ENCODE measurements at regions not wholly inside any gene's neighbourhood (a gene's known extent, or its start where the extent isn't known, plus 50 kb on each side); places are given as distances from the start of the nearest gene placed in this dataset.

DNA sequence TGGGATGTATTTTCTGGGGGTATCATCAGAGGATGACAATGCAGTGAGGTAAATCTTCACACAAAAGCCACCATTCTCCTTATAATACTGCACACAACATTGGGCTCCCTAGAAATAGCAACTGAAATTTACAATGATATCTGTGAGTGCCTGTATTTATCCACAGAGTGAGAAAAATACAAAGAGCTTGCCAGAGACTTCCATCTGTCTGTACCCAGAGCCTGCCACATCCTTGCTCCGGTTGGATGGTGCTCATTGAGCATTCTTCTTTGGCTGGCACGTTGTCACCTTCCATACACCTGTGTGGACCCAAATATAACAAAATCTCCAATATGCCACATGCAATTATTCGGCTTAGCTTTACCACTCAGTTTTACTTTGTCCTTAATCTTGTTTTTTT, 189.5 kb upstream of the UFM1 start:
- Histone ChIP-seq H3K4me1 (ENCODE audit: insufficient read depth, low read length) (no peaks in the 10 kb centered on the region), H4K8ac (replicated peaks; ENCODE audit: insufficient read length, low read depth, low read length) (no peak overlapping the region), H3K18ac (ENCODE audit: insufficient read length, low read depth, low read length) (no peak overlapping the region), H2BK15ac (ENCODE audit: low read depth, low read length) (no peak overlapping the region), H3K14ac (ENCODE audit: insufficient read depth, low read length) (no peak overlapping the region), H3K27me3 (ENCODE audit: insufficient read depth, low read length) (no peaks in the 10 kb centered on the region), H3K9me3 (ENCODE audit: control insufficient read depth, low read depth, low read length) (no peaks in the 10 kb centered on the region), H4K5ac (ENCODE audit: insufficient read length, low read depth, low read length) (no peak overlapping the region), H2AK5ac (ENCODE audit: insufficient read length, low read length) (no peak overlapping the region), H3K79me2 (ENCODE audit: insufficient read depth, low read length) (no peaks in the 10 kb centered on the region), H4K91ac (ENCODE audit: insufficient read length, low read depth, low read length) (no peak overlapping the region), H3K23ac (ENCODE audit: insufficient read length, low read depth, low read length) (no peak overlapping the region), H3T11ph (ENCODE audit: low read length) (no peak overlapping the region), H2BK120ac (ENCODE audit: low read depth, low read length, poor library complexity, severe bottlenecking) (no peak overlapping the region), H3K4ac (ENCODE audit: low read depth, low read length) (no peak overlapping the region), H3K27ac (ENCODE audit: insufficient read length, low read depth, low read length) (no peak overlapping the region), H3K9ac (ENCODE audit: extremely low read depth, insufficient read length, low read length) (no peak overlapping the region), H3K23me2 (ENCODE audit: insufficient read length, low read depth, low read length, poor library complexity, severe bottlenecking) (no peaks in the 10 kb centered on the region), H3K56ac (ENCODE audit: insufficient read length, low read depth, low read length) (no peak overlapping the region), H3K79me1 (ENCODE audit: insufficient read depth, low read depth, low read length, poor library complexity, severe bottlenecking) (no peaks in the 10 kb centered on the region), H4K20me1 (ENCODE audit: control insufficient read depth, insufficient read depth, insufficient read length) (no peaks in the 10 kb centered on the region), H2BK5ac (ENCODE audit: insufficient read length, low read length) (no peak overlapping the region), H3K4me2 (ENCODE audit: insufficient read depth, insufficient read length, low read length) (no peak overlapping the region), H2AFZ (ENCODE audit: low read length) (no peak overlapping the region), H2BK20ac (ENCODE audit: low read depth, low read length, poor library complexity, severe bottlenecking) (no peak overlapping the region), H2BK12ac (ENCODE audit: insufficient read length, low read depth, low read length) (no peak overlapping the region)
- TF ChIP-seq, protein P1, sequence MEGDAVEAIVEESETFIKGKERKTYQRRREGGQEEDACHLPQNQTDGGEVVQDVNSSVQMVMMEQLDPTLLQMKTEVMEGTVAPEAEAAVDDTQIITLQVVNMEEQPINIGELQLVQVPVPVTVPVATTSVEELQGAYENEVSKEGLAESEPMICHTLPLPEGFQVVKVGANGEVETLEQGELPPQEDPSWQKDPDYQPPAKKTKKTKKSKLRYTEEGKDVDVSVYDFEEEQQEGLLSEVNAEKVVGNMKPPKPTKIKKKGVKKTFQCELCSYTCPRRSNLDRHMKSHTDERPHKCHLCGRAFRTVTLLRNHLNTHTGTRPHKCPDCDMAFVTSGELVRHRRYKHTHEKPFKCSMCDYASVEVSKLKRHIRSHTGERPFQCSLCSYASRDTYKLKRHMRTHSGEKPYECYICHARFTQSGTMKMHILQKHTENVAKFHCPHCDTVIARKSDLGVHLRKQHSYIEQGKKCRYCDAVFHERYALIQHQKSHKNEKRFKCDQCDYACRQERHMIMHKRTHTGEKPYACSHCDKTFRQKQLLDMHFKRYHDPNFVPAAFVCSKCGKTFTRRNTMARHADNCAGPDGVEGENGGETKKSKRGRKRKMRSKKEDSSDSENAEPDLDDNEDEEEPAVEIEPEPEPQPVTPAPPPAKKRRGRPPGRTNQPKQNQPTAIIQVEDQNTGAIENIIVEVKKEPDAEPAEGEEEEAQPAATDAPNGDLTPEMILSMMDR (conservative IDR thresholded peaks at IDR 0.05): no peak
- no peak for DNase-seq
- Mint-ChIP-seq H3K27ac (no peak overlapping the region), H3K4me3 (no peak overlapping the region), H3K9me3 (no peaks in the 10 kb centered on the region), H3K27me3 (ENCODE audit: low read depth) (no peaks in the 10 kb centered on the region), H3K4me1 (no peaks in the 10 kb centered on the region), H3K36me3 (ENCODE audit: insufficient read depth in 1 of 3, low read depth in 3 of 3) (peaks cover 0 to 3% (median 0%) of the 10 kb centered on the region in 3 experiments; a peak in 1 of 7 replicates)
- no CpG with 5 or more reads among the region's 3 CpGs for WGBS (ENCODE audit: extremely low coverage, insufficient read length, low lambda C conversion rate)

Measured in H9 (cell line).